DOHH2 (cell line): ENCODE measurements at regions not wholly inside any gene's neighbourhood (a gene's known extent, or its start where the extent isn't known, plus 50 kb on each side); places are given as distances from the start of the nearest gene placed in this dataset.

Experiments
- H3F3A ChIP-seq: fragments of 200-600 bp; sonication (generic), shearing (Covaris generic); 2 replicates; pipeline ENCODE4 v1.6.0; 2016; ENCODE audit warnings: antibody characterized with exemption, mild to moderate bottlenecking; ENCODE audit not compliant: control insufficient read depth, insufficient read depth
- H3K27ac ChIP-seq: fragments of 200-600 bp; sonication (generic); 2 replicates; pipeline ENCODE4 v1.5.1; 2014; ENCODE audit warnings: low read depth, mild to moderate bottlenecking, low read length, moderate library complexity
- H3K27me3 ChIP-seq: fragments of 200-600 bp; sonication (generic); 2 replicates; pipeline ENCODE4 v1.6.1; 2014; ENCODE audit warnings: mild to moderate bottlenecking, low read length, mixed read lengths; ENCODE audit not compliant: control insufficient read depth
- H3K36me3 ChIP-seq: fragments of 200-600 bp; sonication (generic); 2 replicates; pipeline ENCODE4 v1.6.1; 2014; ENCODE audit warnings: mild to moderate bottlenecking, low read length, moderate library complexity, mixed read lengths; ENCODE audit not compliant: control insufficient read depth
- H3K4me1 ChIP-seq: fragments of 200-600 bp; sonication (generic); 2 replicates; pipeline ENCODE4 v1.6.1; 2014; ENCODE audit warnings: mild to moderate bottlenecking, low read length, mixed read lengths; ENCODE audit not compliant: control insufficient read depth
- H3K4me2 ChIP-seq: fragments of 200-600 bp; sonication (generic); 2 replicates; pipeline ENCODE4 v1.6.0; 2014; ENCODE audit warnings: mild to moderate bottlenecking, low read length, moderate library complexity
- H3K4me3 ChIP-seq: fragments of 200-600 bp; sonication (generic); 2 replicates; pipeline ENCODE4 v1.5.1; 2014; ENCODE audit warnings: mild to moderate bottlenecking, low read length, mixed read lengths
- H3K79me2 ChIP-seq: fragments of 200-600 bp; sonication (generic); 2 replicates; pipeline ENCODE4 v1.6.1; 2014; ENCODE audit warnings: mild to moderate bottlenecking, low read length, mixed read lengths; ENCODE audit not compliant: control insufficient read depth
- H3K9me2 ChIP-seq: fragments of 200-600 bp; sonication (generic); replicated peaks from 2 replicates; pipeline ENCODE4 v1.6.1; 2014; ENCODE audit warnings: mild to moderate bottlenecking, low read length, mixed read lengths; ENCODE audit not compliant: control insufficient read depth
- H3K9me3 ChIP-seq: fragments of 200-600 bp; sonication (generic); 2 replicates; pipeline ENCODE4 v1.6.1; 2014; ENCODE audit warnings: antibody characterized with exemption, low read length, mixed read lengths; ENCODE audit not compliant: control insufficient read depth, insufficient read depth
- H4K20me1 ChIP-seq: fragments of 200-600 bp; sonication (generic); 2 replicates; pipeline ENCODE4 v1.6.0; 2014; ENCODE audit warnings: low read depth, mild to moderate bottlenecking, antibody characterized with exemption, low read length, moderate library complexity; ENCODE audit not compliant: control insufficient read depth, insufficient read depth
- EZH2phosphoT487 ChIP-seq: fragments of 200-600 bp; sonication (generic); IDR thresholded peaks from 2 replicates; pipeline ENCODE4 v1.6.1; 2017; ENCODE audit warnings: borderline replicate concordance, mild to moderate bottlenecking, antibody characterized with exemption, low read length, moderate library complexity, mixed read lengths
- TF ChIP-seq, protein P1 (sequence below): fragments of 200-600 bp; sonication (generic); IDR thresholded peaks from one replicate; pipeline ENCODE4 v1.5.1; 2014; ENCODE audit warnings: antibody characterized with exemption, mild to moderate bottlenecking, low read depth, low read length; ENCODE audit not compliant: poor library complexity, severe bottlenecking

DNA sequence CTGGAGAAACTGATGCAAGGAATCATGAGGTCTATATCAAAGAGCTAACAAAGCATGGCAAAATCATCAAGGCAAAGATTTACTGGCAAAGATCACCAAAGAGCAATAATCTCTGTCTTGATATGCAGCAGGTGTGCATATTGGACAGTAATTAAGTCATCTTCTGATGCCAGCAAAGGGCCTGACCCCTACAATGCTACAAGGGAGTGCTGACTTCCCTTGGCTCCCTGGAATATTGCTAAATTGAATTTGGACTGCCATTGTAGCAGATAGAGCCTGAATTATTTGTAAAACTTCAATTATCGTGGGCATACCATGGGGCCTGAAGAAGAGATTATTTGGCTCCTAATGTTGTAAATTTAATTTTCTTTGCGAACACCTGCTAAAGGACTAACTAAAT is 307.9 kb upstream of the SYT1 start:
- Histone ChIP-seq H3K4me3 (no peak overlapping the region), H3F3A (no peaks in the 10 kb centered on the region), H4K20me1 (no peaks in the 10 kb centered on the region), H3K9me3 (no peaks in the 10 kb centered on the region), H3K36me3 (no peaks in the 10 kb centered on the region), H3K27me3 (no peaks in the 10 kb centered on the region), H3K79me2 (no peaks in the 10 kb centered on the region), H3K27ac (no peak overlapping the region), H3K9me2 (no peaks in the 10 kb centered on the region), H3K4me1 (no peaks in the 10 kb centered on the region), H3K4me2 (no peak overlapping the region)
- TF ChIP-seq, protein P1, sequence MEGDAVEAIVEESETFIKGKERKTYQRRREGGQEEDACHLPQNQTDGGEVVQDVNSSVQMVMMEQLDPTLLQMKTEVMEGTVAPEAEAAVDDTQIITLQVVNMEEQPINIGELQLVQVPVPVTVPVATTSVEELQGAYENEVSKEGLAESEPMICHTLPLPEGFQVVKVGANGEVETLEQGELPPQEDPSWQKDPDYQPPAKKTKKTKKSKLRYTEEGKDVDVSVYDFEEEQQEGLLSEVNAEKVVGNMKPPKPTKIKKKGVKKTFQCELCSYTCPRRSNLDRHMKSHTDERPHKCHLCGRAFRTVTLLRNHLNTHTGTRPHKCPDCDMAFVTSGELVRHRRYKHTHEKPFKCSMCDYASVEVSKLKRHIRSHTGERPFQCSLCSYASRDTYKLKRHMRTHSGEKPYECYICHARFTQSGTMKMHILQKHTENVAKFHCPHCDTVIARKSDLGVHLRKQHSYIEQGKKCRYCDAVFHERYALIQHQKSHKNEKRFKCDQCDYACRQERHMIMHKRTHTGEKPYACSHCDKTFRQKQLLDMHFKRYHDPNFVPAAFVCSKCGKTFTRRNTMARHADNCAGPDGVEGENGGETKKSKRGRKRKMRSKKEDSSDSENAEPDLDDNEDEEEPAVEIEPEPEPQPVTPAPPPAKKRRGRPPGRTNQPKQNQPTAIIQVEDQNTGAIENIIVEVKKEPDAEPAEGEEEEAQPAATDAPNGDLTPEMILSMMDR = no peak

DNA sequence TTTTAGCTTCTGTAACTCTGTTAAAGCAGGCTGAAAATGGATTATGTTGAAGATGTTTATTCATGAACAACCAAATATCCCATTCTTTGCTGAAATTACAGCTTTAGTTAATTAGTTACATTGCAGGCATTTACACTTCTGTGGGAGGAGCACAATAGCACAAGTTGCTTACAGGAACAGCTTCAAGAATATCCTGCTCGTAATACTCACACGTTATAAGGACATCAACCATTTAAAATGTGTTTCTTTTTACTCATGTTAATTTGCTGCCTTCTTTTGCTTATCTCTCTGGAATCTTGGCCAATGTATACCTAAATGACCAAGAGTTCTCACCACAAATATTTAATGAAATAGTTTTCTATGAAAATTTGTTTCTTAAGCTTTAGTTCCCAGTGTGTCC is 305.2 kb upstream of the SYT1 start:
- no peak overlapping the region for H3K4me2 ChIP-seq
- no peaks in the 10 kb centered on the region for H3K79me2 ChIP-seq
- H3K27me3 ChIP-seq = no peaks in the 10 kb centered on the region
- no peaks in the 10 kb centered on the region for H3K36me3 ChIP-seq
- no peaks in the 10 kb centered on the region for H3F3A ChIP-seq
- TF ChIP-seq EZH2phosphoT487 = no peak
- TF ChIP-seq, protein P1 = no peak
- no peak overlapping the region for H3K27ac ChIP-seq
- H3K4me1 ChIP-seq = no peaks in the 10 kb centered on the region
- H3K9me3 ChIP-seq = no peaks in the 10 kb centered on the region
- H4K20me1 ChIP-seq = no peaks in the 10 kb centered on the region
- no peaks in the 10 kb centered on the region for H3K9me2 ChIP-seq
- no peak overlapping the region for H3K4me3 ChIP-seq

DNA sequence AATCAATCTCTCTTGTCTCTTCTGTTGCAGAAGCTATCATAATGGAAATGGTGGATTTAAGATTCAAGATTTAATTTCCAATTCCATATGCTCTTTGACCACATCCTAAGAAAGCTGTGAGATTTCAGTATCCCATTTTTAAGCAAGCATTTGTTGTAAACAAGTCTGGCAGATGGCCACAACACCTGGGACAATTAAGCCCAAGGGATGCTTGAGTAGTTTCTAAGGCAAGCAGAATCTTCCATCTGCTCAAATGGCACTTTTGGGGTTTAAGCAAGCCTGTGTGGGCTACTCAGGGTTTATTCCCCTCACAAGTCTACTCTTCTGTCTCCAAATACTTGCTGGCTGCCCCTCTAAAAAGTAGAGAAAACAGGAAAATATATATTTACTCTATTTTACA is 304.7 kb upstream of the SYT1 start:
- TF ChIP-seq, protein P1 = no peak
- no peak for TF ChIP-seq EZH2phosphoT487
- Histone ChIP-seq H3K4me1 (no peaks in the 10 kb centered on the region), H3K27me3 (no peaks in the 10 kb centered on the region), H3F3A (no peaks in the 10 kb centered on the region), H3K9me3 (no peaks in the 10 kb centered on the region), H3K27ac (no peak overlapping the region), H3K36me3 (no peaks in the 10 kb centered on the region), H4K20me1 (no peaks in the 10 kb centered on the region), H3K79me2 (no peaks in the 10 kb centered on the region), H3K4me3 (no peak overlapping the region), H3K4me2 (no peak overlapping the region), H3K9me2 (no peaks in the 10 kb centered on the region)

DNA sequence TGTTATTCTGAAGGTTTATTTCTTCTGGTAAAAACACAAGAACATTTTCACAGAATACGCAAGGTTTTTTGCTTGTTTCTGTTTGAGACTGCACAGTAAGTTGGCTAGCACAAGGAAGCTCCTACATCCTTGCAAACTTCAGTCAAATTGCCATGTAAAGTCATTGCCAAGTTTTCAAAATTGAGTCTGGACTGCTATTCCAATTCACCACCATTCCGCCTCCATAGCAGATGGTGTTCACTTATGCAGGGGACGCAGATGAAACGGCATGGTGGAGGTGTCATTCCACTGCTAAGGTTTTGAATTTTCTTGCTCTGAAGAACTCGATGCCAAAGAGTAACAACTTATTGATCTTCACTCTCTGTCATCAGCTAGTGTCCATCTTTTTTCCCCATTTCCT is 303.9 kb upstream of the SYT1 start:
- H3K27ac ChIP-seq = no peak overlapping the region
- no peaks in the 10 kb centered on the region for H3K4me1 ChIP-seq
- H4K20me1 ChIP-seq = no peaks in the 10 kb centered on the region
- H3K4me2 ChIP-seq = no peak overlapping the region
- H3K79me2 ChIP-seq = no peaks in the 10 kb centered on the region
- no peaks in the 10 kb centered on the region for H3K36me3 ChIP-seq
- H3K9me3 ChIP-seq = no peaks in the 10 kb centered on the region
- TF ChIP-seq EZH2phosphoT487 = no peak
- no peaks in the 10 kb centered on the region for H3F3A ChIP-seq
- no peak overlapping the region for H3K4me3 ChIP-seq
- H3K27me3 ChIP-seq = no peaks in the 10 kb centered on the region
- no peaks in the 10 kb centered on the region for H3K9me2 ChIP-seq
